ENCODE measurements at regions not wholly inside any gene's neighbourhood (a gene's known extent, or its start where the extent isn't known, plus 50 kb on each side); places are given as distances from the start of the nearest gene placed in this dataset.

DNA sequence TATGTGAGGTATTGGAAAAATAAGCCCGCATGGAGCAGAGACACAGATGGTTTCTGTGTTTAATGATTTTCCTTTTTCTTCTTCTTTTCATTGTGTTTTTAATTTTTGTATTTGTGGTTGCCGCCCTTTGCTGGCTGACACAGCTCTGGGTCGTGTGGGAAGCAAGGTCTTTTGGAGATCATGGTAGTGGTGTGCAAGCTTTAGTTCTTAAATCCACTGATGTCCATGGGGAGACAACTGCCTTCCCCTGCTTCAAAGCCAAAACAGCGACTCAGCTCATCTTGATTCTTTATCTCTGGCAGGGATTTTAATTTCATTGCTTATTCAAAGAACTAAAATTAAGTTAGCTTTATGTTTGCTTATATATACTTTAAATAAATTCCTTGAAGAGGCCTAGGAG lies 711.3 kb upstream of the SGCG start:
- Histone ChIP-seq H3K36me3 (ENCODE audit: low read depth) (no peaks in the 10 kb centered on the region; the same call in 1 of the 2 replicates), H3K27ac (no peak overlapping the region), H3K4me2 (no peak overlapping the region), H3K27me3 (ENCODE audit: insufficient read depth, low read depth) (peaks cover 17% of the 10 kb centered on the region), H3K9me2 (ENCODE audit: insufficient read depth) (peaks cover 4% of the 10 kb centered on the region; the same call in 1 of the 2 replicates), H3K4me1 (replicated peaks; ENCODE audit: insufficient read depth) (no peaks in the 10 kb centered on the region), H3K4me3 (no peak overlapping the region), H4K20me1 (ENCODE audit: insufficient read depth) (no peaks in the 10 kb centered on the region), H3F3A (ENCODE audit: insufficient read depth, low read depth) (no peaks in the 10 kb centered on the region), H3K9me3 (ENCODE audit: insufficient read depth, low read depth) (no peaks in the 10 kb centered on the region), H2AFZ (no peak overlapping the region), H3K79me2 (ENCODE audit: low read depth) (no peaks in the 10 kb centered on the region)
- ChIA-PET POLR2A (ENCODE audit: unreplicated experiment) (no interaction called here), CTCF (no interaction called here)
- DNase-seq: no peak
- BruUV-seq (replicated peaks): no TSS peak
- TF ChIP-seq, protein P1, sequence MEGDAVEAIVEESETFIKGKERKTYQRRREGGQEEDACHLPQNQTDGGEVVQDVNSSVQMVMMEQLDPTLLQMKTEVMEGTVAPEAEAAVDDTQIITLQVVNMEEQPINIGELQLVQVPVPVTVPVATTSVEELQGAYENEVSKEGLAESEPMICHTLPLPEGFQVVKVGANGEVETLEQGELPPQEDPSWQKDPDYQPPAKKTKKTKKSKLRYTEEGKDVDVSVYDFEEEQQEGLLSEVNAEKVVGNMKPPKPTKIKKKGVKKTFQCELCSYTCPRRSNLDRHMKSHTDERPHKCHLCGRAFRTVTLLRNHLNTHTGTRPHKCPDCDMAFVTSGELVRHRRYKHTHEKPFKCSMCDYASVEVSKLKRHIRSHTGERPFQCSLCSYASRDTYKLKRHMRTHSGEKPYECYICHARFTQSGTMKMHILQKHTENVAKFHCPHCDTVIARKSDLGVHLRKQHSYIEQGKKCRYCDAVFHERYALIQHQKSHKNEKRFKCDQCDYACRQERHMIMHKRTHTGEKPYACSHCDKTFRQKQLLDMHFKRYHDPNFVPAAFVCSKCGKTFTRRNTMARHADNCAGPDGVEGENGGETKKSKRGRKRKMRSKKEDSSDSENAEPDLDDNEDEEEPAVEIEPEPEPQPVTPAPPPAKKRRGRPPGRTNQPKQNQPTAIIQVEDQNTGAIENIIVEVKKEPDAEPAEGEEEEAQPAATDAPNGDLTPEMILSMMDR (conservative IDR thresholded peaks at IDR 0.05): no peak
- TF ChIP-seq EZH2 (IDR thresholded peaks at IDR 0.05; ENCODE audit: low read depth): no peak
- intact Hi-C loops (cut with micrococcal nuclease; ENCODE audit: unreplicated experiment): no loop called here

DNA sequence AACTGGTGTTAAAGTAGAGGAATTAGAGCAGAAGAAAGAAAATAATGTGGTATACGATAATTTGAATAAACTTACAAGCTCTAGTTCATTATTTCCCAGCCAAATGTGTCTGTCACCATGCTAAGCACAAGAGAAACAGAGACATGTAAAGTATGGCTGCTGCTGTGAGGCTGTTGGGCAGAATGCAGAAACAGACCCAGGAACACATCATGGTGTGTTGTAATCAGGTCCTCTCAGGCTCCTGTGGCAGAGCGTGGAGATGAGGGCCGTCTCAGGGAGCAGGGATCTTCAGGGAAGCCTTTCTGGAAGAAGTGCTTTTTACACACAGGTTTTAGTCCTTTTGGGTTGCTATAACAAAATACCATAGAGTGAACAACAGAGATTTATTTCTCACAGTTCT lies 710.7 kb upstream of the SGCG start:
- Histone ChIP-seq H3K9me2 (ENCODE audit: insufficient read depth) (peaks cover 4% of the 10 kb centered on the region; the same call in 1 of the 2 replicates), H3K27me3 (ENCODE audit: insufficient read depth, low read depth) (peaks cover 17% of the 10 kb centered on the region), H3K4me2 (no peak overlapping the region), H3F3A (ENCODE audit: insufficient read depth, low read depth) (no peaks in the 10 kb centered on the region), H3K27ac (no peak overlapping the region), H3K36me3 (ENCODE audit: low read depth) (no peaks in the 10 kb centered on the region; the same call in 1 of the 2 replicates), H4K20me1 (ENCODE audit: insufficient read depth) (no peaks in the 10 kb centered on the region), H3K79me2 (ENCODE audit: low read depth) (no peaks in the 10 kb centered on the region), H3K4me3 (no peak overlapping the region), H3K4me1 (replicated peaks; ENCODE audit: insufficient read depth) (no peaks in the 10 kb centered on the region), H2AFZ (no peak overlapping the region), H3K9me3 (ENCODE audit: insufficient read depth, low read depth) (no peaks in the 10 kb centered on the region)
- CTCF ChIA-PET: no interaction called here
- BruUV-seq (replicated peaks): no TSS peak
- no peak for DNase-seq
- TF ChIP-seq, protein P1 (conservative IDR thresholded peaks at IDR 0.05): no peak
- no peak for TF ChIP-seq EZH2 (IDR thresholded peaks at IDR 0.05; ENCODE audit: low read depth)
- intact Hi-C loops (cut with micrococcal nuclease; ENCODE audit: unreplicated experiment): no loop called here
- POLR2A ChIA-PET (ENCODE audit: unreplicated experiment): no interaction called here

DNA sequence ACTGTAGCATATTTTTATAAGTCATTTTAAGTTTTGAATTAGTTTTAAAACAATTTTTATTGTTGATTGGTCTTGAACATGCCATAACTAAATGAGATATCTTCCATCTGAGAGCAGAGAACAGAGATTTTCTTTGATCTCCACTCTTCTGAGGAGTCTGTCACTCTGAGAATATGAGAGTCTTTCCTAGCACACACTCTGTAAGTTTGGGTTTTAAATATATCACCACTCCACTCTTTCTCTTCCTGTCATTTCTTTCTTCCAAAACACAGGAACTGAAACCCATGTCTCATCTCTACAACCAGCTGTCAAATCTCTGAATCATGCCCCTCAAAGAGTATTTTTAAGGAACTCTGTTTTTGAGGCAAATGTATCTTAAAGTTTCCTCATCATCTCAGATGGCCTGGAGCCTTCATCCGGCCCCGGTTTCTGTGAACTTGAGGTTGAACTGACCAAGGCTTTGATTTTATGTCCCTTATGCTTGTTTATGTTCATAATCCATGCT lies 698.2 kb upstream of the SGCG start:
- H3K4me3 ChIP-seq: no peak overlapping the region
- no peaks in the 10 kb centered on the region for H3K4me1 ChIP-seq (replicated peaks; ENCODE audit: insufficient read depth)
- H3K79me2 ChIP-seq (ENCODE audit: low read depth): no peaks in the 10 kb centered on the region
- POLR2A ChIA-PET (ENCODE audit: unreplicated experiment): no interaction called here
- no peaks in the 10 kb centered on the region; the same call in 1 of the 2 replicates for H3K9me3 ChIP-seq (ENCODE audit: insufficient read depth, low read depth)
- no peak overlapping the region for H3K4me2 ChIP-seq
- no peaks in the 10 kb centered on the region for H3F3A ChIP-seq (ENCODE audit: insufficient read depth, low read depth)
- no peak overlapping the region for H2AFZ ChIP-seq
- no peaks in the 10 kb centered on the region for H3K9me2 ChIP-seq (ENCODE audit: insufficient read depth)
- BruUV-seq (replicated peaks): no TSS peak
- no peak for DNase-seq
- no peak overlapping the region for H3K27ac ChIP-seq
- no peaks in the 10 kb centered on the region for H3K36me3 ChIP-seq (ENCODE audit: low read depth)
- TF ChIP-seq, protein P1 (conservative IDR thresholded peaks at IDR 0.05): no peak
- TF ChIP-seq EZH2 (IDR thresholded peaks at IDR 0.05; ENCODE audit: low read depth): no peak
- H4K20me1 ChIP-seq (ENCODE audit: insufficient read depth): no peaks in the 10 kb centered on the region
- CTCF ChIA-PET: no interaction called here
- H3K27me3 ChIP-seq (ENCODE audit: insufficient read depth, low read depth): 0 out of 2 replicates have a peak, but pooled peaks cover 10% of the 10 kb centered on the region
- intact Hi-C loops (cut with micrococcal nuclease; ENCODE audit: unreplicated experiment): no loop called here
